LNCaP clone FGC (cell line): ENCODE measurements at regions not wholly inside any gene's neighbourhood (a gene's known extent, or its start where the extent isn't known, plus 50 kb on each side); places are given as distances from the start of the nearest gene placed in this dataset.
"Not testable (repeated sequence)": the region's sequence is repeated elsewhere in the genome, so short reads cannot be mapped to it uniquely, and the experiment has no call there.

ENCODE experiments used
- DNase-seq: peaks from one replicate; pipeline ENCODE4 v3.0.0-alpha.2; 2011; ENCODE audit warnings: low read depth
- H3K4me3 ChIP-seq: 2 replicates; pipeline ENCODE4 v1.5.1; 2011; ENCODE audit warnings: mild to moderate bottlenecking, low read depth, low read length, control low read depth
- TF ChIP-seq, protein P1 (sequence below): IDR thresholded peaks from 2 replicates; pipeline ENCODE4 v1.5.1; 2012; ENCODE audit warnings: mild to moderate bottlenecking; ENCODE audit not compliant: control insufficient read depth, insufficient read depth; ENCODE audit errors: extremely low read depth

- TF ChIP-seq, protein P1, sequence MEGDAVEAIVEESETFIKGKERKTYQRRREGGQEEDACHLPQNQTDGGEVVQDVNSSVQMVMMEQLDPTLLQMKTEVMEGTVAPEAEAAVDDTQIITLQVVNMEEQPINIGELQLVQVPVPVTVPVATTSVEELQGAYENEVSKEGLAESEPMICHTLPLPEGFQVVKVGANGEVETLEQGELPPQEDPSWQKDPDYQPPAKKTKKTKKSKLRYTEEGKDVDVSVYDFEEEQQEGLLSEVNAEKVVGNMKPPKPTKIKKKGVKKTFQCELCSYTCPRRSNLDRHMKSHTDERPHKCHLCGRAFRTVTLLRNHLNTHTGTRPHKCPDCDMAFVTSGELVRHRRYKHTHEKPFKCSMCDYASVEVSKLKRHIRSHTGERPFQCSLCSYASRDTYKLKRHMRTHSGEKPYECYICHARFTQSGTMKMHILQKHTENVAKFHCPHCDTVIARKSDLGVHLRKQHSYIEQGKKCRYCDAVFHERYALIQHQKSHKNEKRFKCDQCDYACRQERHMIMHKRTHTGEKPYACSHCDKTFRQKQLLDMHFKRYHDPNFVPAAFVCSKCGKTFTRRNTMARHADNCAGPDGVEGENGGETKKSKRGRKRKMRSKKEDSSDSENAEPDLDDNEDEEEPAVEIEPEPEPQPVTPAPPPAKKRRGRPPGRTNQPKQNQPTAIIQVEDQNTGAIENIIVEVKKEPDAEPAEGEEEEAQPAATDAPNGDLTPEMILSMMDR, result no peak
- no peak for DNase-seq
- no peak overlapping the region for H3K4me3 ChIP-seq
Measured at GRCh38 chr12:69168828-69169227, 70.5 kb upstream of the CPSF6 start.

- H3K4me3 ChIP-seq, result no peak overlapping the region
- TF ChIP-seq, protein P1, result no peak
- no peak for DNase-seq
Measured at GRCh38 chr12:69170293-69170692, 69.1 kb upstream of the CPSF6 start.

DNA sequence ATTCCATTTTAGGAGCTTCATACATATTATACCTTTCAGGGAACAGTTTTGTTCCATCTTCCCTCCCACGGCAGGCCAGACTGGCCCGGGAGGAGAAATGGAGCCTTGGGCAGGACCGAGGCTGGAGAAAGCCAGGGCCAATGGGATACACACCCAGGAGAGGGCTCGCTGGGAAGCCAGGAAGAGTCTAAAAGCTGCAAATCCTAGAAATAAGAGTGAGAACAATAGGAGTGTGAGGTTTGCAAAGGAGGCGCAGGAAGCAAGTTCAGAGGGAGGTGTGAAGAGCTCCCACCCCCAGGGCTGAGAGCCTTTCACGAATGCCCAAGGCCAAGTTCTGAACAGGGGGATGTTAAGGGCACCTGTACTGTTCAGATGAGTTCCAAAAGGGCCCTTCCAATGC is 67.5 kb upstream of the CPSF6 start:
- TF ChIP-seq, protein P1, result no peak
- DNase-seq, result no peak
- H3K4me3 ChIP-seq, result no peak overlapping the region

DNA sequence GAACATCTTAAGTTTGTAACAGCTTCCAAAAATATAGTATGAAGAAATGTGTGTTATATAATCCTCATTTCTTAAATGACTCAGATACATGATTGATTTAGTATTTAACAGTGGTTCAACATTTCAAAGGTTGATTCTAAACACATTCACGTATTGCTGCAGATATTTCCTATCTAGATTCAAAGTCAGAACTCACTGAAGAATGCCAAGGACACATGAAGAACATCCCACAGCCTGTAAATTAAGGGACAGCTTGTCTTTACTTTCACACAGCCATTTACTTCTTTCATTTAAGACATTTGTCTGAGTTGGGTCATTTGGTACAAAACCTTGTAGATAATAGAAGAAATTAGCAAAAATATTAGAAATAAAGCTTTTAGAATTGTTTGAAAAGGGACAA is 66.9 kb upstream of the CPSF6 start:
- TF ChIP-seq, protein P1, result no peak
- H3K4me3 ChIP-seq, result no peak overlapping the region
- DNase-seq, result no peak

DNA sequence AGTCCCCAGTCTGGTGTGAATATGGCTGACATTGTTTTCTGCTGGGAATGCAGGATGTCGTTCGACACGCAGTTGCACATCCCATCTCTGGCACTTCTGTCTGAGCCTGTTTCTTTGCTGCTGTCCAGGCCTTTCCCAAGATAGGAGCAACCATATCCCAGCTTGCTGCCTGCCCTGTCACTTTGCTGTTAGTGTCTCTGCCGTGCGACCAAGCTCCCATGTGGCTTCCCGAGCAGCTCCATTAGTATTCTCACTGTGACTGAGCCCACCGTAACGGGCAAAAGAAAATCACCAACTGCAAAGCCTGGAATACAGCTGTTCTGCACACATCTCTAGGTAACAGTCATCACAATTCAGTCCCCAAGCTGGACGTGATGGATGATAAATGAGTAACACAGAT is 66.0 kb upstream of the CPSF6 start:
- TF ChIP-seq, protein P1, result no peak
- no peak overlapping the region for H3K4me3 ChIP-seq

DNA sequence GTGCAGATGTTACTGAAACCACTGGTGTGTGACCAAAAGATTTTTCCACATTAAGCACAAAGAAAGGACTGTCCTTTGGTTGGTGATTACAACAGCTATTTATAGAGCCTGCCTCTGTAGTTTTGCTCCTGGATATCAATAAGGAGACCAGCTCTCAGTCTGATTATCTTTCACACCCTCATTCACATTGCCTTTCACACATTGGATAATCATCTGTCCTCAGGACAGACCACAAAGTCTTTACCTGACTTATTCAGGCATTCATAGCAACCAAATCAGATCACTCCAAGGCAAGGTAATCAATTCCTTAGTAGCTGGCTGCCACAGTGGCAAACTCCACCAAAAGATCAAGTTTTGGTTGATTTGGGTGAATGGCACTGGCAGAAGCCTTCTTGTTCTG is 59.6 kb upstream of the CPSF6 start:
- TF ChIP-seq, protein P1, result no peak
- H3K4me3 ChIP-seq, result no peak overlapping the region
- no peak for DNase-seq

More for the DNA sequence above, 66.0 kb upstream of the CPSF6 start:
- no peak for DNase-seq

DNA sequence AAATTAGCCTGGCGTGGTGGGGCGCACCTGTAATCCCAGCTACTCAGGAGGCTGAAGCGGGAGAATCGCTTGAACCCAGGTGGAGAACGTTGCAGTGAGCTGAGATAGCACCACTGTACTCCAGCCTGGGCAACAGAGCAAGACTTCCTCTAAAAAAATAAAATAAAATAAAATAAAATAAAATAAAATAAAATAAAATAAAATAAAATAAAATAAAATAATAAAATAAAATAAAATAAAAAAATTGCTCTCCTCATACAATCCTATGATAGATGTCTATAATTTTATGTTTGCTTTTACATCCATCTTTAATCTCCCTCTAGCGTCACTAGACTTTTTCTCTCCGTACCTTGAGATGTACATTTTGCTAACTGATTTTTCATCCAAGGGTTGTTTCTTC is 51.8 kb upstream of the CPSF6 start:
- H3K4me3 ChIP-seq, DNase-seq: not testable (repeated sequence)
